Activated naive CD8-positive, alpha-beta T cell treated with anti-CD3 and anti-CD28 coated beads, Interleukin-2, amount 10 ng/mL, durations not matched to agents 7 days and 5 days (primary cell): ENCODE measurements at regions not wholly inside any gene's neighbourhood (a gene's known extent, or its start where the extent isn't known, plus 50 kb on each side); places are given as distances from the start of the nearest gene placed in this dataset.

ENCODE experiments used
- ATAC-seq: fragments of 150-1000 bp; cut with Tn5 transposase; one replicate; pipeline ENCODE4 v1.10.0; 2021; ENCODE audit warnings: low read depth, moderate library complexity
- POLR2A ChIA-PET: fragments of 350-600 bp; sonication (Branson Sonifier 250); formaldehyde crosslinking; loops from one replicate; lab custom pipeline; 2021; ENCODE audit warnings: antibody characterized with exemption; lab: Charles Lee
- DNase-seq: peaks from one replicate; pipeline ENCODE4 v3.0.0; 2021
- H3K27ac Mint-ChIP-seq: one replicate; pipeline ENCODE4 v1.8.0; 2022; ENCODE audit warnings: mild to moderate bottlenecking, mixed read lengths
- H3K27me3 Mint-ChIP-seq: one replicate; pipeline ENCODE4 v1.8.0; 2022; ENCODE audit warnings: mild to moderate bottlenecking, moderate library complexity, mixed read lengths
- H3K36me3 Mint-ChIP-seq: one replicate; pipeline ENCODE4 v1.8.0; 2021; ENCODE audit warnings: mild to moderate bottlenecking, mixed read lengths
- H3K4me1 Mint-ChIP-seq: one replicate; pipeline ENCODE4 v1.8.0; 2021; ENCODE audit warnings: mixed read lengths
- H3K4me3 Mint-ChIP-seq: one replicate; pipeline ENCODE4 v1.8.0; 2022; ENCODE audit warnings: mild to moderate bottlenecking, moderate library complexity, mixed read lengths
- H3K9me3 Mint-ChIP-seq: one replicate; pipeline ENCODE4 v1.8.0; 2021; ENCODE audit warnings: mixed read lengths

DNA sequence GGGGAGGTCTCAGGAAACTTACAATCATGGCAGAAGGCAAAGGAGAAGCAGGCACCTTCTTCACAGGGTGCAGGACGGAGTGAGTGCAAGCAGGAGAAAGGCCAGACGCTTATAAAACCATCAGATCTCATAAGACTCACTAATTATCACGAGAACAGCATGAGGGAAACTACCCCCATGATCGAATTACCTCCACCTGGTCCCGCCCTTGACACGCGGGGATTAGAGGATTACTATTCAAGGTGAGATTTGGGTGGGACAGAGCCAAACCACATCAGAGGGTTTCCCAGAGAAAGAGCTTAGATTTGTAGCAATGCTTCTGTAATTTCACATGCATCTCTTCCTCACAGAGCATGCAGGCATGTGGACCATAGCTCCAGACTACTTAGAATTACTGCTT, 615.7 kb upstream of the UBE2E2 start:
- DNase-seq (no peak), ATAC-seq (no peak)
- Mint-ChIP-seq H3K9me3 (no peaks in the 10 kb centered on the region), H3K36me3 (no peaks in the 10 kb centered on the region), H3K4me1 (no peaks in the 10 kb centered on the region), H3K4me3 (no peak overlapping the region), H3K27me3 (no peaks in the 10 kb centered on the region), H3K27ac (no peak overlapping the region)
- POLR2A ChIA-PET: no interaction called here

DNA sequence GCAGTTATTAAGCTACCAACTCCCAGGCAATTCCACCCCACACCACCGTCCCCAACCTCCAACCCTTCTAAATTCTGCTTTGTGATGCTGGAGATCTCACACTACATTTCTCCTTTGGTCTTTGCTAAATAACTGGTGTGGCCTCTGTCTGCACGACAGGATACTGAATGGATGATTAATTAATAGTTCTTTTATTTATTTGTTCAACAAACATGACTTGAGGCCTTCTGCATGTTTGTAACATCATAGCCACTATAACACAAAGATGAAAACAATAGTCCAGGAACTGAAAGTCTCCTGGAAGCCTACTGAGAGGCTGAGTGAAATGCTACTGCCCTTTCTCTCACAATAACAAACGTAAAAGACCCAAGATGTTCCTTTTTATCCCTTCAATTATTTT, 609.5 kb upstream of the UBE2E2 start:
- no peak overlapping the region for H3K4me3 Mint-ChIP-seq

GRCh38 chr3:22594990-22595389, 608.1 kb upstream of the UBE2E2 start:
- Mint-ChIP-seq H3K27ac (no peak overlapping the region), H3K9me3 (peaks cover 2% of the 10 kb centered on the region), H3K4me1 (no peaks in the 10 kb centered on the region), H3K36me3 (no peaks in the 10 kb centered on the region), H3K4me3 (no peak overlapping the region), H3K27me3 (no peaks in the 10 kb centered on the region)
- POLR2A ChIA-PET: no interaction called here
- DNase-seq: no peak
- no peak for ATAC-seq

More for the DNA sequence above, 609.5 kb upstream of the UBE2E2 start:
- H3K27ac Mint-ChIP-seq: no peak overlapping the region
- POLR2A ChIA-PET: no interaction called here
- H3K9me3 Mint-ChIP-seq: peaks cover 2% of the 10 kb centered on the region
- no peaks in the 10 kb centered on the region for H3K36me3 Mint-ChIP-seq
- DNase-seq (no peak), ATAC-seq (no peak)
- H3K27me3 Mint-ChIP-seq: no peaks in the 10 kb centered on the region
- H3K4me1 Mint-ChIP-seq: no peaks in the 10 kb centered on the region

- DNase-seq: no peak
- Mint-ChIP-seq H3K9me3 (peaks cover 1% of the 10 kb centered on the region), H3K4me3 (no peak overlapping the region), H3K27me3 (no peaks in the 10 kb centered on the region), H3K4me1 (no peaks in the 10 kb centered on the region), H3K36me3 (no peaks in the 10 kb centered on the region), H3K27ac (no peak overlapping the region)
- ATAC-seq: no peak
- POLR2A ChIA-PET: no interaction called here
These were observed 596.7 kb upstream of the UBE2E2 start for GRCh38 chr3:22606461-22606860.

DNA sequence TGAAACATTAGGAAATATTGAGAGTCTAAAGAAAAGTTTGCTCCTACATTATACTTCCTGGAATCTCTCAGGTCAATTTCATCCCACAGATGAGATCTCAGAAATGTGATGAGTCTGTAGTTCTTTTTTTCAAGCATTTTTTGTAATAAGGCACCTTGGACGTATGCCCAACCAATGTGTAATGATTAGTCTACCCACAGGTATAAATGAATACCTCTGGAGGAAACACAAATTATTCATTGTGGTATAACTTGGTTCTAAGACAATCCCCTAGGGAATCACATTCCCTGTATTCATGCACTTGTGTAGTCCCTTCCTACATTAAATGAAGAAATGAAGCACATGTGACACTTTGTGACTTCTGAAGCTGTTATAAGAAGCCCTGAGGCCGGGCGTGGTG, 596.2 kb upstream of the UBE2E2 start:
- Mint-ChIP-seq H3K9me3 (peaks cover 1% of the 10 kb centered on the region), H3K36me3 (no peaks in the 10 kb centered on the region), H3K27ac (no peak overlapping the region), H3K27me3 (no peaks in the 10 kb centered on the region), H3K4me1 (no peaks in the 10 kb centered on the region), H3K4me3 (no peak overlapping the region)
- POLR2A ChIA-PET: no interaction called here
- DNase-seq: no peak
- ATAC-seq: no peak

GRCh38 chr3:22608093-22608492, 595.0 kb upstream of the UBE2E2 start:
- no peak for ATAC-seq

GRCh38 chr3:22608721-22609120, 594.4 kb upstream of the UBE2E2 start:
- no peak for ATAC-seq

More at GRCh38 chr3:22608093-22608492, 595.0 kb upstream of the UBE2E2 start:
- no peak for DNase-seq
- POLR2A ChIA-PET: no interaction called here
- H3K4me1 Mint-ChIP-seq: no peaks in the 10 kb centered on the region
- no peak overlapping the region for H3K4me3 Mint-ChIP-seq
- H3K27me3 Mint-ChIP-seq: no peaks in the 10 kb centered on the region
- peaks cover 1% of the 10 kb centered on the region for H3K9me3 Mint-ChIP-seq
- no peak overlapping the region for H3K27ac Mint-ChIP-seq
- no peaks in the 10 kb centered on the region for H3K36me3 Mint-ChIP-seq

GRCh38 chr3:22609139-22609538, 594.0 kb upstream of the UBE2E2 start:
- POLR2A ChIA-PET: no interaction called here
- DNase-seq (no peak), ATAC-seq (no peak)
- no peaks in the 10 kb centered on the region for H3K36me3 Mint-ChIP-seq
- no peak overlapping the region for H3K27ac Mint-ChIP-seq
- peaks cover 1% of the 10 kb centered on the region for H3K9me3 Mint-ChIP-seq
- no peaks in the 10 kb centered on the region for H3K27me3 Mint-ChIP-seq
- H3K4me3 Mint-ChIP-seq: no peak overlapping the region
- no peaks in the 10 kb centered on the region for H3K4me1 Mint-ChIP-seq

More at GRCh38 chr3:22608721-22609120, 594.4 kb upstream of the UBE2E2 start:
- Mint-ChIP-seq H3K27me3 (no peaks in the 10 kb centered on the region), H3K27ac (no peak overlapping the region), H3K9me3 (peaks cover 1% of the 10 kb centered on the region), H3K4me3 (no peak overlapping the region), H3K36me3 (no peaks in the 10 kb centered on the region), H3K4me1 (no peaks in the 10 kb centered on the region)
- POLR2A ChIA-PET: no interaction called here
- no peak for DNase-seq

DNA sequence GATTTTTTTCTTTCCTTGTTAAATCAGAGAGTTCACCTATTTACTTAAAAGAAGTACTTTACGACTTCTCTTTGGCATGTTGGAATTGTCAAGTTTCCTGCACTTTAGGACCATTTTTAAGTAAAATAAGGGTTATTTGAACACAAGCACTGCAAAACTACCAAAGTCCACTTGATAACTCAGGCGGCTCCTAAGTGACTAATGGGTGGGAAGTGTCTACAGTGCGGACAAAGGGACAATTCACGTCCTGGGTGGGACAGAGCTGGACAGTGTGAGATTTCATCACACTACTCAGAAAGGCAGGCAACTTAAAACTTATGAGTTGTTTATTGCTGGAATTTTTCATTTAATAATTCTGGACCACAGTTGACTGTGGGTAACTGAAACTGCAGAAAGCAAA, 590.2 kb upstream of the UBE2E2 start:
- POLR2A ChIA-PET: no interaction called here
- Mint-ChIP-seq H3K27ac (no peak overlapping the region), H3K9me3 (peaks cover 1% of the 10 kb centered on the region), H3K36me3 (no peaks in the 10 kb centered on the region), H3K4me3 (no peak overlapping the region), H3K27me3 (no peaks in the 10 kb centered on the region), H3K4me1 (no peaks in the 10 kb centered on the region)
- DNase-seq (no peak), ATAC-seq (no peak)

GRCh38 chr3:22615790-22616189, 587.3 kb upstream of the UBE2E2 start:
- ATAC-seq: no peak
- no peak overlapping the region for H3K27ac Mint-ChIP-seq
- no peaks in the 10 kb centered on the region for H3K4me1 Mint-ChIP-seq
- H3K27me3 Mint-ChIP-seq: no peaks in the 10 kb centered on the region
- no peaks in the 10 kb centered on the region for H3K36me3 Mint-ChIP-seq
- H3K9me3 Mint-ChIP-seq: peaks cover 1% of the 10 kb centered on the region
- H3K4me3 Mint-ChIP-seq: no peak overlapping the region
- DNase-seq: no peak
- POLR2A ChIA-PET: no interaction called here

- Mint-ChIP-seq H3K9me3 (no peaks in the 10 kb centered on the region), H3K4me3 (no peak overlapping the region), H3K4me1 (no peaks in the 10 kb centered on the region), H3K36me3 (no peaks in the 10 kb centered on the region), H3K27ac (no peak overlapping the region), H3K27me3 (no peaks in the 10 kb centered on the region)
- POLR2A ChIA-PET: no interaction called here
- DNase-seq (no peak), ATAC-seq (no peak)
These were observed 585.8 kb upstream of the UBE2E2 start for GRCh38 chr3:22617372-22617771.

DNA sequence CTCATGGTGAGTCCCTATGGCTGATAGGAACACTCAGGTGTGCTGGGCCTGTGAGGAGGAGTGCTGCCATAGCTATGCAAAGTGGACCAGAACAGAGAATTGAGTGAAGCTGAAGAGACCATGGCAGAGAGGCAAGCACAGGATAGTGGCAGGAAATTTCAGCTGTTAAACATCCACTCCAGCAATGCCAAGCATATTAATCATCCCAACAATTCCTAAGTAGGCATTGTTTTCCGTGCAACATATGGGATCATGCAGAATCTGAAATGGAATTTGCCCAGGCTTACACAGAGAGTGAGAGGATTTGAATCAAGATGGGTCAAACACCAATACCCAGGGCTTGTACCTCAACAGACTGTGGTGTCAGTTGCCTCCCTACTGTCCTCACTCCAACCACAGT, 582.6 kb upstream of the UBE2E2 start:
- H3K4me1 Mint-ChIP-seq: no peaks in the 10 kb centered on the region
- H3K27ac Mint-ChIP-seq: no peak overlapping the region
- ATAC-seq (no peak), DNase-seq (no peak)
- no peaks in the 10 kb centered on the region for H3K27me3 Mint-ChIP-seq
- H3K4me3 Mint-ChIP-seq: no peak overlapping the region
- POLR2A ChIA-PET: no interaction called here
- no peaks in the 10 kb centered on the region for H3K36me3 Mint-ChIP-seq
- no peaks in the 10 kb centered on the region for H3K9me3 Mint-ChIP-seq

DNA sequence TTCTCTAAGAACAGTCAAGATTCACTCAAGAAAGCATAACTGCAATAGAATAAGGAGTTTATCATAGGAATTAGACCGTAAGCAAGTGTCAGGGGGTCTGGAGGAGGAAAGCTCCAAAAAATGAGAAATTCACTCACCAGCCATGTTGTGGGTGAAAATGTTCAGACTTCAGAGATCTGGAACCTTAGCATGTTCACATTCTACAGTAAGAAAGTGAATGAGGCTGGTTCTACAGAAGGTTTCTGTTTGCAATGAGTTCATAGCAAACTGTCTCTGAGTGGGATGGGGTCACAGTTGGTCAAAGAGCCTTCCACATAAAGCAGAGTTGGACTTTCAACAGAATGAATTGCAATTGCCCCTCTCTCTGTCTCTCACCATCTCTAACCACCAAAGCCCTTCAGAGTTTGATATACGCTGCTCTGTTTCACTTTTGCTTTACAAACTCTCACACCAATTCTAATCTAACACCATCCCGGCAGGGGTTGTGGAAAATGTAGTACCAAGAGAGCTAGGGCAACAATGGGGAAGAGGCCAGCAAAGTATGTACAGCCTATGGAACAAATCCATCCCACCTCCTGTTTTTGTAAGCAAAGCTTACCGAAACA, 581.8 kb upstream of the UBE2E2 start:
- H3K4me1 Mint-ChIP-seq: no peaks in the 10 kb centered on the region

DNA sequence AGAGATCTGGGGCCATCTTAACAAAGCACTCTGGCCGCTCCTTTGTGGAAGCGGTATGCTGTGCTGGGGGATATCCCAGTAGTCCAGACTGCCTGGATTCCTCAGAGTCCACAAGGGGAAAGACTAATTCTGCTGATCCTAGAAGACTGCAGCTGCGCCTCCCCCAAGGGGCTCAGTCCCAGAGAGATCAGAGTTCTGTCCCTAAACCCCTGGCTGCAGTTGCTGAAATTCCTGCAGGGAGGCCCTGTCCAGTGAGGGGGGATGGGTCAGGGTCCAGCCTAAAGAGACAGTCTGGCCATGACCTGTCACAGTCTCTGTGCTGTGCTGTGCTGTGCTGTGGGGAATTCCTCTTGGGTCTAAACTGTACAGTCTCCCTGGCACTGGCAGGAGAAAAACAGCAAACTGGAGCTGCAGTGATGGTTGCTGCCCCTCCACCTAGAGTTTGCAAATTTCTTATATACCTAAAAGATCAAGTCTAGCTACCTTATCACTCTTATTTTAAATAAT, 575.1 kb upstream of the UBE2E2 start:
- H3K4me3 Mint-ChIP-seq: no peak overlapping the region
- H3K9me3 Mint-ChIP-seq: peaks cover 6% of the 10 kb centered on the region
- ATAC-seq (no peak), DNase-seq (no peak)
- H3K27me3 Mint-ChIP-seq: no peaks in the 10 kb centered on the region
- H3K27ac Mint-ChIP-seq: no peak overlapping the region
- no peaks in the 10 kb centered on the region for H3K36me3 Mint-ChIP-seq
- POLR2A ChIA-PET: no interaction called here
- no peaks in the 10 kb centered on the region for H3K4me1 Mint-ChIP-seq

More for the DNA sequence above, 581.8 kb upstream of the UBE2E2 start:
- Mint-ChIP-seq H3K9me3 (peaks cover 4% of the 10 kb centered on the region), H3K27ac (no peak overlapping the region), H3K27me3 (no peaks in the 10 kb centered on the region), H3K4me3 (no peak overlapping the region), H3K36me3 (no peaks in the 10 kb centered on the region)
- DNase-seq: no peak
- ATAC-seq: no peak
- POLR2A ChIA-PET: no interaction called here
